Mesothelial cell of epicardium (in vitro differentiated cells): ENCODE measurements at regions not wholly inside any gene's neighbourhood (a gene's known extent, or its start where the extent isn't known, plus 50 kb on each side); places are given as distances from the start of the nearest gene placed in this dataset.

Experiments
- DNase-seq, 2 experiments: peaks; one replicate each; pipeline ENCODE4 v3.0.0; 2021; ENCODE audit warnings: low spot score in 2 of 2; ENCODE audit not compliant: unreplicated experiment in 2 of 2
- H3K27ac Mint-ChIP-seq: 2 replicates; pipeline ENCODE4 v1.8.0; 2021; ENCODE audit warnings: mixed read lengths
- H3K27me3 Mint-ChIP-seq: 2 replicates; pipeline ENCODE4 v1.8.0; 2021; ENCODE audit warnings: low read depth, mixed read lengths
- H3K36me3 Mint-ChIP-seq: 2 replicates; pipeline ENCODE4 v1.8.0; 2021; ENCODE audit warnings: mixed read lengths
- H3K4me1 Mint-ChIP-seq: 2 replicates; pipeline ENCODE4 v1.8.0; 2021; ENCODE audit warnings: mixed read lengths
- H3K4me3 Mint-ChIP-seq: 2 replicates; pipeline ENCODE4 v1.8.0; 2021; ENCODE audit warnings: mild to moderate bottlenecking, moderate library complexity, mixed read lengths
- H3K9me3 Mint-ChIP-seq: 2 replicates; pipeline ENCODE4 v1.8.0; 2021; ENCODE audit warnings: mixed read lengths
- TF ChIP-seq, protein P1 (sequence below): fragments of 200-600 bp; sonication (generic); IDR thresholded peaks from one replicate; pipeline ENCODE4 v1.5.0; 2021; ENCODE audit warnings: antibody characterized with exemption; ENCODE audit not compliant: unreplicated experiment

DNA sequence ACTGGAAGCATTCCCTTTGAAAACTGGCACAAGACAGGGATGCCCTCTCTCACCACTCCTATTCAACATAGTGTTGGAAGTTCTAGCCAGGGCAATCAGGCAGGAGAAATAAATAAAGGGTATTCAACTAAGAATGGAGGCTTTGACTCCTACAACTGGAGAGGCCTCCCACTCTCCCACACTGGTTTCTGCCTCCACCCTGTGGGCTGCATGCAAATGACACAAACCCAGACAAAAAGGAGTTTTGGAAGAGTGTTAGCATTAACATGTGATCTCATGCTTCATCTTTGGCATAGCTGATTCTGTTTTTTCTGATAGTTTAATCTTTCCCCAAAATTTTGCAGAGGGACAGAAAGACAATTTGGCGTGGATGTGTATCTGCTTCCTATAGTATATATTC lies 80.8 kb upstream of the IQCM start:
- no peak for DNase-seq
- Mint-ChIP-seq H3K4me3 (no peak overlapping the region), H3K27ac (no peak overlapping the region)

GRCh38 chr4:149897783-149898182 lies 82.1 kb upstream of the IQCM start:
- TF ChIP-seq, protein P1, sequence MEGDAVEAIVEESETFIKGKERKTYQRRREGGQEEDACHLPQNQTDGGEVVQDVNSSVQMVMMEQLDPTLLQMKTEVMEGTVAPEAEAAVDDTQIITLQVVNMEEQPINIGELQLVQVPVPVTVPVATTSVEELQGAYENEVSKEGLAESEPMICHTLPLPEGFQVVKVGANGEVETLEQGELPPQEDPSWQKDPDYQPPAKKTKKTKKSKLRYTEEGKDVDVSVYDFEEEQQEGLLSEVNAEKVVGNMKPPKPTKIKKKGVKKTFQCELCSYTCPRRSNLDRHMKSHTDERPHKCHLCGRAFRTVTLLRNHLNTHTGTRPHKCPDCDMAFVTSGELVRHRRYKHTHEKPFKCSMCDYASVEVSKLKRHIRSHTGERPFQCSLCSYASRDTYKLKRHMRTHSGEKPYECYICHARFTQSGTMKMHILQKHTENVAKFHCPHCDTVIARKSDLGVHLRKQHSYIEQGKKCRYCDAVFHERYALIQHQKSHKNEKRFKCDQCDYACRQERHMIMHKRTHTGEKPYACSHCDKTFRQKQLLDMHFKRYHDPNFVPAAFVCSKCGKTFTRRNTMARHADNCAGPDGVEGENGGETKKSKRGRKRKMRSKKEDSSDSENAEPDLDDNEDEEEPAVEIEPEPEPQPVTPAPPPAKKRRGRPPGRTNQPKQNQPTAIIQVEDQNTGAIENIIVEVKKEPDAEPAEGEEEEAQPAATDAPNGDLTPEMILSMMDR: peak; percentile 30
- no peak overlapping the region for H3K4me3 Mint-ChIP-seq
- no peak overlapping the region for H3K27ac Mint-ChIP-seq
- peaks cover 4% of the 10 kb centered on the region for H3K9me3 Mint-ChIP-seq
- H3K27me3 Mint-ChIP-seq: no peaks in the 10 kb centered on the region
- DNase-seq: no peak
- H3K4me1 Mint-ChIP-seq: peaks cover 7% of the 10 kb centered on the region
- H3K36me3 Mint-ChIP-seq: no peaks in the 10 kb centered on the region

More for the DNA sequence above, 80.8 kb upstream of the IQCM start:
- H3K27me3 Mint-ChIP-seq: no peaks in the 10 kb centered on the region
- H3K4me1 Mint-ChIP-seq: peaks cover 11% of the 10 kb centered on the region
- TF ChIP-seq, protein P1: no peak
- no peaks in the 10 kb centered on the region for H3K36me3 Mint-ChIP-seq
- peaks cover 4% of the 10 kb centered on the region for H3K9me3 Mint-ChIP-seq

DNA sequence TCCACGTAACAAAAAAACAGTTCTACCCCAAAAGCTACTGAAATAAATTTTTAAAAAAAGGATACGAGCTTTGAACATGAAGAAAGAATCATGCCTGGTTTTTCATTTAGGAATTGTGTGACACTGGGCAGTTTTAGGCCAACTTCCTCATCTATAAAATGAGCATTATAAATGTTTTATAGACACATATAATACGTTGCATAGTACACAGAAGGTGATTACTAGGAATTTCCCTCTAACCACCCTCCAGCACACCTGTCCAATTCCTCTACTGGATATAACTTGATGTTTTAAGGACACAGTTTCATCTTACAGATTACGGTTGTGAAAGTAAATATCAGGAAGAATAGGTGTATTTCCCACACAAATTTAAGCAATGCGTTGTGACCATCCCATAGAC lies 85.5 kb upstream of the IQCM start:
- H3K27ac Mint-ChIP-seq: no peak overlapping the region
- no peaks in the 10 kb centered on the region for H3K36me3 Mint-ChIP-seq
- TF ChIP-seq, protein P1: no peak
- DNase-seq: no peak
- no peaks in the 10 kb centered on the region for H3K27me3 Mint-ChIP-seq
- H3K4me3 Mint-ChIP-seq: no peak overlapping the region
- H3K9me3 Mint-ChIP-seq: peaks cover 4% of the 10 kb centered on the region
- peaks cover 9% of the 10 kb centered on the region for H3K4me1 Mint-ChIP-seq

- TF ChIP-seq, protein P1: no peak
- Mint-ChIP-seq H3K27ac (no peak overlapping the region), H3K27me3 (no peaks in the 10 kb centered on the region), H3K4me3 (no peak overlapping the region), H3K9me3 (peaks cover 4% of the 10 kb centered on the region), H3K36me3 (no peaks in the 10 kb centered on the region), H3K4me1 (peaks cover 3% of the 10 kb centered on the region)
- no peak for DNase-seq
These were observed 86.6 kb upstream of the IQCM start for GRCh38 chr4:149902242-149902641.

- Mint-ChIP-seq H3K27me3 (no peaks in the 10 kb centered on the region), H3K4me3 (no peak overlapping the region), H3K36me3 (no peaks in the 10 kb centered on the region), H3K4me1 (peaks cover 59% of the 10 kb centered on the region), H3K9me3 (no peaks in the 10 kb centered on the region), H3K27ac (peak overlapping the region; percentile 82)
- TF ChIP-seq, protein P1: no peak
- DNase-seq: no peak
These were observed 94.5 kb upstream of the IQCM start for GRCh38 chr4:149910177-149910576.
